ENCODE measurements at regions not wholly inside any gene's neighbourhood (a gene's known extent, or its start where the extent isn't known, plus 50 kb on each side); places are given as distances from the start of the nearest gene placed in this dataset.

DNA sequence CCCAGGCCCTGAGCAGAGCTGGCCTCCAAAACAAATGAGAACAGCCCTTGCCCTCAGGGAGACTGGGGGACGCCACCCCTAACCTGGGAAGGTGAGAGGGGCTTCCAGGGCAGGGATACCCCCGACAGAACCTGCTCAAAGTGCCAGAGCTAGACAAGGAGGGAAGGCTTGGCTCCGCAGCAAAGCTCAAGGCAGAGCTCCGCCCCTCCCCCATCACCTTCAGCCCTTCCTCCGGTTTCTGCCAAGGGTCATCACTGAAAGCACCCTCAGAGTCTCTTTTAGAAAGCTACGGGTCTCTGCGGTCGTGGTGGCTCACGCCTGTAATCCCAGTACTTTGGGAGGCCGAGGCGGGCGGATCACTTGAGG is 73.4 kb upstream of the CUX1 start:
- TF ChIP-seq, protein P1, sequence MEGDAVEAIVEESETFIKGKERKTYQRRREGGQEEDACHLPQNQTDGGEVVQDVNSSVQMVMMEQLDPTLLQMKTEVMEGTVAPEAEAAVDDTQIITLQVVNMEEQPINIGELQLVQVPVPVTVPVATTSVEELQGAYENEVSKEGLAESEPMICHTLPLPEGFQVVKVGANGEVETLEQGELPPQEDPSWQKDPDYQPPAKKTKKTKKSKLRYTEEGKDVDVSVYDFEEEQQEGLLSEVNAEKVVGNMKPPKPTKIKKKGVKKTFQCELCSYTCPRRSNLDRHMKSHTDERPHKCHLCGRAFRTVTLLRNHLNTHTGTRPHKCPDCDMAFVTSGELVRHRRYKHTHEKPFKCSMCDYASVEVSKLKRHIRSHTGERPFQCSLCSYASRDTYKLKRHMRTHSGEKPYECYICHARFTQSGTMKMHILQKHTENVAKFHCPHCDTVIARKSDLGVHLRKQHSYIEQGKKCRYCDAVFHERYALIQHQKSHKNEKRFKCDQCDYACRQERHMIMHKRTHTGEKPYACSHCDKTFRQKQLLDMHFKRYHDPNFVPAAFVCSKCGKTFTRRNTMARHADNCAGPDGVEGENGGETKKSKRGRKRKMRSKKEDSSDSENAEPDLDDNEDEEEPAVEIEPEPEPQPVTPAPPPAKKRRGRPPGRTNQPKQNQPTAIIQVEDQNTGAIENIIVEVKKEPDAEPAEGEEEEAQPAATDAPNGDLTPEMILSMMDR (IDR thresholded peaks at IDR 0.05; ENCODE audit: low read depth, low read length, missing input control) = no peak
- TF ChIP-seq, protein P2, sequence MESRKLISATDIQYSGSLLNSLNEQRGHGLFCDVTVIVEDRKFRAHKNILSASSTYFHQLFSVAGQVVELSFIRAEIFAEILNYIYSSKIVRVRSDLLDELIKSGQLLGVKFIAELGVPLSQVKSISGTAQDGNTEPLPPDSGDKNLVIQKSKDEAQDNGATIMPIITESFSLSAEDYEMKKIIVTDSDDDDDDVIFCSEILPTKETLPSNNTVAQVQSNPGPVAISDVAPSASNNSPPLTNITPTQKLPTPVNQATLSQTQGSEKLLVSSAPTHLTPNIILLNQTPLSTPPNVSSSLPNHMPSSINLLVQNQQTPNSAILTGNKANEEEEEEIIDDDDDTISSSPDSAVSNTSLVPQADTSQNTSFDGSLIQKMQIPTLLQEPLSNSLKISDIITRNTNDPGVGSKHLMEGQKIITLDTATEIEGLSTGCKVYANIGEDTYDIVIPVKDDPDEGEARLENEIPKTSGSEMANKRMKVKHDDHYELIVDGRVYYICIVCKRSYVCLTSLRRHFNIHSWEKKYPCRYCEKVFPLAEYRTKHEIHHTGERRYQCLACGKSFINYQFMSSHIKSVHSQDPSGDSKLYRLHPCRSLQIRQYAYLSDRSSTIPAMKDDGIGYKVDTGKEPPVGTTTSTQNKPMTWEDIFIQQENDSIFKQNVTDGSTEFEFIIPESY (IDR thresholded peaks at IDR 0.05) = no peak

Data from liver (tissue), 2 donors.